Caco-2 (cell line): ENCODE measurements at regions not wholly inside any gene's neighbourhood (a gene's known extent, or its start where the extent isn't known, plus 50 kb on each side); places are given as distances from the start of the nearest gene placed in this dataset.

Experiments used
- BruUV-seq: library from RNA; stranded (reverse); fragments of 400-500 nt; replicated peaks from 2 replicates; lab custom pipeline; 2021; lab: Mats Ljungman, UMichigan
- CTCF ChIA-PET: fragments of 300-600 bp; sonication (Branson Sonifier 250); formaldehyde crosslinking; loops from one replicate; lab custom pipeline; 2022; ENCODE audit warnings: antibody characterized with exemption; lab: Charles Lee
- POLR2A ChIA-PET: fragments of 300-600 bp; sonication (Branson Sonifier 250); formaldehyde crosslinking; loops from one replicate; lab custom pipeline; 2022; ENCODE audit warnings: antibody characterized with exemption; lab: Charles Lee
- DNase-seq, 2 experiments: peaks; one replicate each; pipeline versions ENCODE4 v3.0.0 to v3.0.0-alpha.2; 2020 to 2022
- H3K27me3 ChIP-seq: replicated peaks from 2 replicates; pipeline ENCODE4 v1.6.0; 2011; ENCODE audit warnings: low read length; ENCODE audit not compliant: control insufficient read depth, insufficient read depth
- H3K36me3 ChIP-seq: 2 replicates; pipeline ENCODE4 v1.5.1; 2011; ENCODE audit warnings: low read length; ENCODE audit not compliant: control insufficient read depth, insufficient read depth
- H3K4me1 ChIP-seq: fragments of 250-450 bp; sonication (Bioruptor Pico); 2 replicates; pipeline ENCODE4 v1.5.1; 2020; ENCODE audit warnings: mild to moderate bottlenecking
- H3K4me3 ChIP-seq: 2 replicates; pipeline ENCODE4 v1.5.1; 2011; ENCODE audit warnings: low read depth, mild to moderate bottlenecking, control low read depth, low read length
- H3K9me3 ChIP-seq: fragments of 250-450 bp; sonication (Bioruptor Pico); 2 replicates; pipeline ENCODE4 v1.5.1; 2020; ENCODE audit warnings: mild to moderate bottlenecking, moderate library complexity
- H3K27ac Mint-ChIP-seq: one replicate; pipeline ENCODE4 v1.8.0; 2022; ENCODE audit warnings: mixed read lengths; ENCODE audit not compliant: unreplicated experiment
- H3K27me3 Mint-ChIP-seq: one replicate; pipeline ENCODE4 v1.8.0; 2022; ENCODE audit warnings: mixed read lengths; ENCODE audit not compliant: insufficient read depth, unreplicated experiment
- H3K36me3 Mint-ChIP-seq: one replicate; pipeline ENCODE4 v1.8.0; 2022; ENCODE audit warnings: mild to moderate bottlenecking, mixed read lengths; ENCODE audit not compliant: insufficient read depth, unreplicated experiment
- H3K4me1 Mint-ChIP-seq: one replicate; pipeline ENCODE4 v1.8.0; 2022; ENCODE audit warnings: low read depth, mixed read lengths; ENCODE audit not compliant: unreplicated experiment
- H3K4me3 Mint-ChIP-seq: one replicate; pipeline ENCODE4 v1.8.0; 2022; ENCODE audit warnings: mild to moderate bottlenecking, moderate library complexity, mixed read lengths; ENCODE audit not compliant: unreplicated experiment
- H3K9me3 Mint-ChIP-seq: one replicate; pipeline ENCODE4 v1.8.0; 2022; ENCODE audit warnings: mixed read lengths; ENCODE audit not compliant: unreplicated experiment
- CTCF ChIP-seq, 2 experiments: fragments of 200-600 bp in 1 of 2; IDR thresholded peaks; 1 replicate in 1 of 2; 2 replicates in 1 of 2; pipeline versions ENCODE4 v1.5.1 to v1.8.0; 2011 to 2022; ENCODE audit warnings: antibody characterized with exemption in 1 of 2, control low read depth in 1 of 2, inconsistent platforms in 1 of 2, low read depth in 1 of 2, low read length in 1 of 2, mild to moderate bottlenecking in 1 of 2, moderate library complexity in 1 of 2; ENCODE audit not compliant: insufficient read depth in 1 of 2, severe bottlenecking in 1 of 2, unreplicated experiment in 1 of 2
- intact Hi-C: fragments of 100-400 bp; cut with micrococcal nuclease; formaldehyde crosslinking; loops from one replicate; pipeline ENCODE4 v1.10.0; 2022; ENCODE audit not compliant: unreplicated experiment

GRCh38 chr21:38669186-38669585 lies 136.5 kb upstream of the ETS2 start:
- no TSS peak for BruUV-seq
- Histone ChIP-seq H3K27me3 (no peaks in the 10 kb centered on the region), H3K4me3 (no peak overlapping the region), H3K4me1 (no peaks in the 10 kb centered on the region), H3K9me3 (no peaks in the 10 kb centered on the region), H3K36me3 (no peaks in the 10 kb centered on the region)
- Mint-ChIP-seq H3K4me1 (peaks cover 6% of the 10 kb centered on the region), H3K27me3 (peaks cover 26% of the 10 kb centered on the region), H3K9me3 (no peaks in the 10 kb centered on the region), H3K27ac (no peak overlapping the region), H3K36me3 (no peaks in the 10 kb centered on the region), H3K4me3 (no peak overlapping the region)
- intact Hi-C loops = loop anchor here (1.0 to 5.0 kb wide), 2 partner anchors 43 to 468 kb away; no protein-coding TSS in a partner anchor
- POLR2A ChIA-PET = no interaction called here
- CTCF ChIA-PET = interaction anchor here (0.6 to 2.7 kb wide), 5 partner anchors 11 to 508 kb away, joined by 3 to 14 read pairs (median 3); no protein-coding TSS in a partner anchor
- peak; percentile 33 to 52 for TF ChIP-seq CTCF (IDR thresholded peaks at IDR 0.05; ENCODE audit: insufficient read depth in 1 of 2, low read depth in 1 of 2, low read length in 1 of 2, severe bottlenecking in 1 of 2, unreplicated experiment in 1 of 2)
- peak in 1 of 2 experiments; percentile 21 for DNase-seq

GRCh38 chr21:38670861-38671260 lies 134.9 kb upstream of the ETS2 start:
- no TSS peak for BruUV-seq
- intact Hi-C loops = no loop called here
- Histone ChIP-seq H3K27me3 (no peaks in the 10 kb centered on the region), H3K36me3 (no peaks in the 10 kb centered on the region), H3K4me3 (no peak overlapping the region), H3K9me3 (no peaks in the 10 kb centered on the region), H3K4me1 (no peaks in the 10 kb centered on the region)
- no peak for DNase-seq
- no peaks in the 10 kb centered on the region for H3K36me3 Mint-ChIP-seq
- peaks cover 23% of the 10 kb centered on the region for H3K27me3 Mint-ChIP-seq
- POLR2A ChIA-PET = no interaction called here
- H3K9me3 Mint-ChIP-seq = no peaks in the 10 kb centered on the region
- peaks cover 6% of the 10 kb centered on the region for H3K4me1 Mint-ChIP-seq
- CTCF ChIA-PET = interaction anchor here (2.7 kb wide), 1 partner anchor 41 kb away, joined by 14 read pairs; no protein-coding TSS in a partner anchor
- TF ChIP-seq CTCF (IDR thresholded peaks at IDR 0.05; ENCODE audit: insufficient read depth in 1 of 2, low read depth in 1 of 2, low read length in 1 of 2, severe bottlenecking in 1 of 2, unreplicated experiment in 1 of 2) = no peak
- no peak overlapping the region for H3K27ac Mint-ChIP-seq
- H3K4me3 Mint-ChIP-seq = no peak overlapping the region

- intact Hi-C loops = no loop called here
Observed at GRCh38 chr21:38671773-38672172, 134.0 kb upstream of the ETS2 start.

More at GRCh38 chr21:38671773-38672172, 134.0 kb upstream of the ETS2 start:
- ChIA-PET CTCF (interaction anchor here (0.7 to 1.1 kb wide), 3 partner anchors 39 to 466 kb away, joined by 3 to 4 read pairs (median 3); no protein-coding TSS in a partner anchor), POLR2A (no interaction called here)
- Mint-ChIP-seq H3K4me3 (no peak overlapping the region), H3K36me3 (no peaks in the 10 kb centered on the region), H3K4me1 (peaks cover 6% of the 10 kb centered on the region), H3K27me3 (peaks cover 22% of the 10 kb centered on the region), H3K27ac (no peak overlapping the region), H3K9me3 (no peaks in the 10 kb centered on the region)
- H3K27me3 ChIP-seq = no peaks in the 10 kb centered on the region
- TF ChIP-seq CTCF (IDR thresholded peaks at IDR 0.05; ENCODE audit: insufficient read depth in 1 of 2, low read depth in 1 of 2, low read length in 1 of 2, severe bottlenecking in 1 of 2, unreplicated experiment in 1 of 2) = no peak
- no peak for DNase-seq
- H3K4me1 ChIP-seq = no peaks in the 10 kb centered on the region
- no peaks in the 10 kb centered on the region for H3K36me3 ChIP-seq
- H3K9me3 ChIP-seq = no peaks in the 10 kb centered on the region
- no peak overlapping the region for H3K4me3 ChIP-seq
- no TSS peak for BruUV-seq
